DMS153 treated with DMSO at 0.1 percent for 48 hours (cell line): ENCODE measurements at regions not wholly inside any gene's neighbourhood (a gene's known extent, or its start where the extent isn't known, plus 50 kb on each side); places are given as distances from the start of the nearest gene placed in this dataset.

Experiments
- DNase-seq: peaks from one replicate; lab custom pipeline; 2025; ENCODE audit not compliant: unreplicated experiment; lab: John Stamatoyannopoulos, UW

- no peak for DNase-seq
Measured at GRCh38 chr5:90135779-90136378, 273.7 kb downstream of the CETN3 start.

- no peak for DNase-seq
Measured at GRCh38 chr5:90134892-90135291, 274.7 kb downstream of the CETN3 start.

GRCh38 chr5:90134381-90134780 lies 275.2 kb downstream of the CETN3 start:
- no peak for DNase-seq

GRCh38 chr5:90133941-90134340 lies 275.6 kb downstream of the CETN3 start:
- DNase-seq: no peak

GRCh38 chr5:90131383-90132133 lies 278.0 kb downstream of the CETN3 start:
- no peak for DNase-seq

- no peak for DNase-seq
Measured at GRCh38 chr5:90128551-90128950, 281.0 kb downstream of the CETN3 start.

- DNase-seq: no peak
Measured at GRCh38 chr5:90119531-90119971, 290.0 kb downstream of the CETN3 start.

GRCh38 chr5:90117005-90117404 lies 292.6 kb downstream of the CETN3 start:
- DNase-seq: no peak

- no peak for DNase-seq
Measured at GRCh38 chr5:90113108-90113507, 296.4 kb downstream of the CETN3 start.

GRCh38 chr5:90112033-90112692 lies 297.4 kb downstream of the CETN3 start:
- DNase-seq: no peak

- DNase-seq: no peak
Measured at GRCh38 chr5:90111364-90112032, 298.1 kb downstream of the CETN3 start.

- no peak for DNase-seq
Measured at GRCh38 chr5:90109285-90109684, 300.3 kb downstream of the CETN3 start.

GRCh38 chr5:90099099-90099498 lies 310.5 kb downstream of the CETN3 start:
- DNase-seq: no peak

- DNase-seq: no peak
Measured at GRCh38 chr5:90097082-90097477, 312.5 kb downstream of the CETN3 start.

- no peak for DNase-seq
Measured at GRCh38 chr5:90096415-90097081, 313.0 kb downstream of the CETN3 start.

GRCh38 chr5:90095292-90096060 lies 314.1 kb downstream of the CETN3 start:
- DNase-seq: no peak

- DNase-seq: no peak
Measured at GRCh38 chr5:90093751-90094485, 315.6 kb downstream of the CETN3 start.

- no peak for DNase-seq
Measured at GRCh38 chr5:90092734-90093133, 316.8 kb downstream of the CETN3 start.

GRCh38 chr5:90084342-90084741 lies 325.2 kb downstream of the CETN3 start:
- no peak for DNase-seq
